HCEC 1CT (cell line): ENCODE measurements at regions not wholly inside any gene's neighbourhood (a gene's known extent, or its start where the extent isn't known, plus 50 kb on each side); places are given as distances from the start of the nearest gene placed in this dataset.
"Not testable (repeated sequence)": the region's sequence is repeated elsewhere in the genome, so short reads cannot be mapped to it uniquely, and the experiment has no call there.

Experiments
- DNase-seq: peaks from one replicate; pipeline ENCODE4 v3.0.0-alpha.2; 2017

- DNase-seq = no peak
These were observed 96.4 kb upstream of the DPH5 start for GRCh38 chr1:101121975-101122374.

GRCh38 chr1:101121504-101121903, 95.9 kb upstream of the DPH5 start:
- no peak for DNase-seq

- DNase-seq = no peak
These were observed 95.3 kb upstream of the DPH5 start for GRCh38 chr1:101120868-101121267.

DNA sequence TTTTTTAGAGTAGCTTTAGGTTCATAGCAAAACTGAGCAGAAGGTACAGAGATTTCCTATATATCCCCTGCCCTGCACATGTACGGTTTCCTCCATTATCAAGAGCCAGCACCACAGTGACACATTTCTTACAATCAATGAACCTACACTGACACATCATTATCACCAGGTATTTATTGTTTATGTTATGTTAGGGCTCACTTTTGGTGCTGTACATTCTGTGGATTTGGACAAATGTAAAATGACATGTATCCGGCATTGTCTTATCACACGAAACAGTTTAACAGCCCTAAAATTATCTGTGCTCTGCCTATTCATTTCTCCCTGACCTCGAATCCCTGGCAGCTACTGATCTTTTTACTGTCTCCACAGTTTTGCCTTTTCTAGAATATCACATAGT, 93.7 kb upstream of the DPH5 start:
- no peak for DNase-seq

DNA sequence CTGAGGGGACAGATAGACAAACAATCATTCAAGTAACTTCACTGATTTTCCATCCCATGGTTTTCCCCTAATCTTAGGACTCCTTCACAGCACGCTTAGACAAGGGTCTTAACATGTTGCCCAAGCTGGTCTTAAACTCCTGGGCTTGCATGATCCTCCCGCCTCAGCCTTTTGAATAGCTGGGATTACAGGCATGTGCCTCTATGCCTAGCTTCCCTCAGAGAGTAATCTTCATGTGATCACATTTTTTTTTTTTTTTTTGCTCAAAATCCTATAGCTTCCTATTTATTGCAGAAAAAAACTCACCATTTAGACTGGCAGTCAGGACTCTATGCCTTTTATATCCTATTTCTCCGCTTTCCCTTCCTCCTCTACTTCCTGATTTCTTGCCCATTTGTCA, 90.4 kb upstream of the DPH5 start:
- DNase-seq = no peak

- no peak for DNase-seq
These were observed 89.5 kb upstream of the DPH5 start for GRCh38 chr1:101115112-101115511.

GRCh38 chr1:101114128-101114527, 88.5 kb upstream of the DPH5 start:
- DNase-seq = not testable (repeated sequence)

- DNase-seq = no peak
These were observed 86.6 kb upstream of the DPH5 start for GRCh38 chr1:101112051-101112780.

GRCh38 chr1:101111461-101111860, 85.9 kb upstream of the DPH5 start:
- no peak for DNase-seq

- DNase-seq = no peak
These were observed 84.2 kb upstream of the DPH5 start for GRCh38 chr1:101109791-101110190.

- no peak for DNase-seq
These were observed 82.5 kb upstream of the DPH5 start for GRCh38 chr1:101108111-101108500.

DNA sequence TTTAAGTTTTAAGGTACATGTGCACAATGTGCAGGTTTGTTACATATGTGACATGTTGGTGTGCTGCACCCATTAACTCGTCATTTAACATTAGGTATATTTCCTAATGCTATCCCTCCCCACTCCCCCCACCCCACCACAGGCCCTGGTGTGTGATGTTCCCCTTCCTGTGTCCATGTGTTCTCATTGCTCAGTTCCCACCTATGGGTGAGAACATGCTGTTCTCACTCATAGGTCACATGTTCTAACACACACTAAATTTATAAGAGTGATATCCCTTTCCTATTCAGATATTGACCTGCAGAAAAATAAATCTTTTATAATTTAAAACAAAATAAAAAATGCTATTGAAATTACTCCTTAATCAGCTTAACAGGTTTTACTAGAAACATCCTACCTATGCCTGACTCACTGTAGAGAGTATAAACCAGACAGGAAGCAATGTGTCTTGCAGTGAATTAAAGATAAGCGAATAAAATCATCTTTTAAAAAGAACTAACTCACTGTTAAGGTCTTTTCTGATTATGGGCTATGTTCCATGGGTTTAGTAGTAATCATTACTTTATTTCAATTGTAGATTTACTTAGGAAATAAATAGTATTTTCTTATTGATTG, 82.0 kb upstream of the DPH5 start:
- no peak for DNase-seq

DNA sequence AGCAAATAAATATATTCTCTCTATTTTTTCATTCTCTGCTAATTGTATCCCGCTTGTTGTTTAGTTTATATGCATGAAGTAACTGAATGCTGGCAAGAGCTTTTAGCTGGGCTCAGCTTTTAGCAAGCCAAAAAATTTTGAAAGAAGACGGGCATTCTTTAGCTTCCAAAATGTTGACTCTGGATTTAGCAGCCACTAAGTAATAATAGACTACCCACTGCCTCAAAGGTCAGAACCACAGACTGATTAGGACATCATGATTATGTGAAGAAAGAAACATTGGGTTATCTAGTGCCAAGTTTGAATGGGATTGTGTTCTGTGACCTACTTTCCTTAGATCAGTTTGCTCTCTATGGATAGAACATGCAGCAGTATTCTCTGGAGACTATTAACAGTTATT, 80.3 kb upstream of the DPH5 start:
- peak; percentile 9 for DNase-seq

DNA sequence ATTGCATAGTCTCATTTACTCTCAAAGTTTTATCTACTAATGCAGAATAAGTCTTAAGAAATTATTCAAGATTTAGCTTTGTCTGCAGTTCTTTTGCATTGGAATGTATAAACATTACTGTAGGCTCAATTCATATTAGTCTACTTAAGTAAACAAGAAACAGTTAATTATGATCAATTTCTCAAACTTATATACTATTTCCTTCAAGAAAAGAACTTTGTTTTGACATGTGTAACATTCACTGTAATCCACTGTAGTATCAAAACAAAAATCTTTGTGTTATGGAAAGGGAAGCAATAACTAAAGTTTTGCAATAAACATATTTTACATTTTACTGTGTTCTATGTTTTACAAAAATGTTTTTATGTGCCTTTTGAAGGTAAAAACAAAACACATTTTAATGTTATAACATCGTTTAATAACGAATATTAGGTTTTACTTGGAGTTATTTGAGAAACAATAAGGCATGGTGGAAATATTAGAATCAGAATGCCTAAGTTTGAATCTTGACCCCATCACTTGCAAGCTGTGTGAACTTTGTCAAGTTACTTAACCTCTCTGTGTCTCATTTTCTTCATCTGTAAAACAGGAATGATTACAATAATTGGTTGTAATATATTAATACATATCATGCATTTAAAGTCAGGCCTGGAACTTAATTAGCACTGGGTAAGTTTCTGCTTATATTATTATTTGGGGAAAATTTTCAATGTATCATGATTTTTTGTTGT, 77.0 kb upstream of the DPH5 start:
- no peak for DNase-seq

GRCh38 chr1:101101360-101101759, 75.8 kb upstream of the DPH5 start:
- DNase-seq = peak; percentile 65

GRCh38 chr1:101100674-101101073, 75.1 kb upstream of the DPH5 start:
- no peak for DNase-seq

- no peak for DNase-seq
These were observed 73.3 kb upstream of the DPH5 start for GRCh38 chr1:101098907-101099306.

- DNase-seq = no peak
These were observed 72.7 kb upstream of the DPH5 start for GRCh38 chr1:101098327-101098726.

DNA sequence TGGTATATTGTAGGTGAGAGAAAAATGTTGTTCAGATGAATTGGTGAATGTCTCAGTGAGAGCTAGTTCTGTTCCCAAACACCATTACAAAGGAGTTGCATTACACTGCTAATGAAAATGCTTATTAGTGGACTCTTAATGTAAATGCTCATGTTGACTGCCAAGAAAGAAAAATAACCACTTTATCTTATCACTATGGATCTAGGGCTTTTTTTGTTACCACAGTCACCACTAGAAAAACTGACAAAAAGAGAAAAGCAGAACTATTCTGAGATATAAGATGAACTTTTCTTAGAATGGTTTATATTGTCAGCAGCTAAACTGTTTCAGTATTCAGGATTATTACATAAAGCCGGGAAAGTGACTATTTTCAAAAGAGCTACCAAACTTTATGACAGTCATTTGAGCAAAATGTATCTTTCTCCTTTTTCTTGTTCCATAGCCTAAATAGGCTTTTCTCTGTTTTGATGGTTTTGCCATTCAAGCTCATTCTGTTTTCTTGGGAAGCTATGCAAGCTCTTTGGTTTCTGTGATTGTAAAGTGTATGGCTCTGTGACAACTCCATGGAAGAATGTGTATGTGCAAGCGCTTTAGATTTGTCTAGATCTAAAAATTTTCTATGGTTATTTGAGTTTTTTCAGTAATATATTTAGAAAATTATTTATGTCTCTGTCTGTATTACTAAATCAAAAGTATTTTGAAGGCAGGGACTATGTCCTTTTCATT, 64.2 kb upstream of the DPH5 start:
- no peak for DNase-seq

DNA sequence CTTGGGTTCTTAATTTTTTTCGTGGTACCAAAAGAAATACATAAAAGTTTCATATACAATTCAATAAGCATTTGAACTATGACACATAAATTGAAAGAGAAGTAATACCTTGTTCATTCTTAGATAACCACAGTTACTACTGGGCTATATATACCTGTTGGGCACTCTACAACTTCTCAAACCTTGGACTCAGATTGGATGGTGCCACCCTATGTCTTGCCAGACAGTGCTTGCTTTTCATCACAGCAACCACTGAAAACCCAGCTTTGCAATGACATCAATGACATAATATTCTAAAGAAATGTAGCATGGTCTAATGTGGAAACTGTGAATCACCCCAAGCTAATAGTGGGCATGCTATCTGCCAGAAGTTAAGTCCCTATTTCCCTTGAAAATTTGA, 62.8 kb upstream of the DPH5 start:
- DNase-seq = no peak

DNA sequence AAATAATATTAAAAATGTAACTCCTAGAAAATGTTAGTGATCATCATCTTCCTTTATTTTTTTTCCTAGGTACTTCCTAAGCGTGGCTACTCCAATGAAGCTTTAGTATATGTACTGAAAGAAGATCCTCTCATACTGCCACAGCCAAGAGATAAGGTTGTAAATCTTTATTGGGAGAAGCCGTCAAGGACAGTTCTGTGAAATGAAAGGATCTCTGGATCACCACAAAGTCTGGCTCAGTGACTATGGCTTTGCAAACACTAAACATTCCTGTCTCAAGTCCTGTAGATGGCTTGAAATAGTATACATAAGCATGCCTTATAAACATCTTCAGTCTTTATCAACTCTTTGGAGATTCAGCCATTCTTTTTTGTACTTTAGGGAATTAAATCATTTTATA, 61.2 kb upstream of the DPH5 start:
- DNase-seq = no peak

DNA sequence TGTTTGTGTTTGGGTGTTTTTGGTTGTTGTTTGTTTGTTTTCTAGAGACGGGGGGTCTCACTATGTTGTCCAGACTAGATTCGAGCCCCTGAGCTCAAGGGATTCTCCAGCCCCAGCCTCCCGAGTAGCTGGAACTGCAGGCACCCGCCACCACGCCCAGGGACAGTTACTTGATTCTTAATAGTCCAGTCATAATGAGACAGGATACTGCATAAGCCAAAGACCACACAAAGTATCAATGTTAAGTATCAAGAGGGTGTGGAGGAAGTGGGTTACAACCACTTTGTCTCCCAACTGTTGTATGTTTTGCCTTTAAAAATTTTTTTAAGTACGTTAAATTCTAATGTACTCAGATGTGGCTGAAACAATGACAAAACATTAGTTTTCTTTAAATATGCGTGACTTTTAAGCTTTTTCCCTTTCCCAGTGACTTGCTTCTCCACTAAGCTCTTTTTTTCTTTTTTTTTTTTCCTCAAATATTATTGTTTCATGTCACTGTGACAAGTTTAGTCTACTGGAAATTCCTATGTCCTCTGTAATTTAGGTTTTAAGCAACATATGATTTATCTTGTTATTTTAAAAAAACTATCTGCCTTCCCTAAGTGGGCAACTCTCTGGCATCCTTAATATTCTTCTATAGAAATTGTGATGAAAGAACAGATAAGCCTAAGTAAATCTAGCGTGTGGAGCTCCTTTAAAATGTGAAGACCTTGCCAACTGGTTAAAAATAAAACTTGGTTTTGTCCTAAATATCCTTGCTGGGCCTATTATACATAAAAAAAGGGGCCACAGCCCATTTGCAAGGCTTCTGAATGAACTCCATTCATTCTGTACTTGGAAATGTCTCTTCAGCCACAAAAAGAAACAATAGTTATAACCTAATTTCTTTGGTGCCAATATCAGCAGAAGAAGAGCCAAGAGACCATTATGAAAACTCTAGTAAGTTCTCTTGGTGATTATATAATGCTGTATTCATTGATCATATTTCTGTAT, 56.2 kb upstream of the DPH5 start:
- DNase-seq = no peak
